ENCODE measurements at regions not wholly inside any gene's neighbourhood (a gene's known extent, or its start where the extent isn't known, plus 50 kb on each side); places are given as distances from the start of the nearest gene placed in this dataset.

GRCh38 chr10:118918116-118918515 lies 111.4 kb upstream of the NANOS1 start:
- TF ChIP-seq CTCF (IDR thresholded peaks at IDR 0.05; ENCODE audit: unreplicated experiment) = no peak
- Mint-ChIP-seq H3K27me3 (peaks cover 10% of the 10 kb centered on the region), H3K9me3 (ENCODE audit: low read depth) (no peaks in the 10 kb centered on the region), H3K27ac (no peak overlapping the region), H3K4me1 (ENCODE audit: low read depth) (peaks cover 10% of the 10 kb centered on the region), H3K4me3 (ENCODE audit: low read depth) (no peak overlapping the region), H3K36me3 (ENCODE audit: insufficient read depth) (no peaks in the 10 kb centered on the region)
- DNase-seq (ENCODE audit: low spot score, unreplicated experiment) = no peak

DNA sequence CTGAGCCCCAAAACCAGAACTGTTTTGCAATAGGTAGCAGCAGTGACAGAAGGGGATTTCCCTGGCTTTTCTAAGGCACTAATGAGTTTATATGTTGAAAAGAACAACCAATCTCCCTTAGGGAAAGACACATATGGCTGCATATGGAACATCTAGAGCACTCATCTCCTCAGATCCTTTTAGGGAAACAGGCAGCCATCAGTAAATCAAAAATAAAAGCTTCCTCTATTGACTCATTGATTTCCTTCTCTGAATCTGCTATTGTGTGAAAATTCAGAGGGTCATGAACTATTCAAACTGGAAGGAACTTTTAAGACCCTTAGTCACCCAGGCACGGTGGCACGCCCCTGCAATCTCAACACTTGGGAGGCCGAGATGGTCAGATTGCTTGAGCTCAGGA lies 110.9 kb upstream of the NANOS1 start:
- Mint-ChIP-seq H3K9me3 (ENCODE audit: low read depth) (no peaks in the 10 kb centered on the region), H3K27ac (no peak overlapping the region), H3K36me3 (ENCODE audit: insufficient read depth) (no peaks in the 10 kb centered on the region), H3K4me1 (ENCODE audit: low read depth) (peaks cover 10% of the 10 kb centered on the region), H3K4me3 (ENCODE audit: low read depth) (no peak overlapping the region), H3K27me3 (peaks cover 10% of the 10 kb centered on the region)
- DNase-seq (ENCODE audit: low spot score, unreplicated experiment) = no peak
- no peak for TF ChIP-seq CTCF (IDR thresholded peaks at IDR 0.05; ENCODE audit: unreplicated experiment)

DNA sequence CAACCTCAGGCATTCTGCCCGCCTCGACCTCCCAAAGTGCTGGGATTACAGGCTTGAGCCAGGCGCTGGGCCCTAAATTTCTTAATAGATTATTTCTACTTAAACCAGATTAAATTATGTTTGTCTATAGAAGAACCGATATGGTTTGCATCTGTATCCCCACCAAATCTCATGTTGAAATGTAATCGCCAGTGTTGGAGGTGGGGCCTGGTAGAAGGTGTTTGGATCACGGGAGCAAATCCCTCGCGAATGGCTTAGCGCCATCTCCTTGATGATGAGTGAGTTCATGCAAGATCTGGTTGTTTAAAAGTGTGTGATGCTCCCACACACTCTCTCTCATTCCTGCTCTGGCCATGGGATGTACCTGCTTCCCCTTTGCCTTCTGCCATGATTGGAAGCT lies 109.3 kb upstream of the NANOS1 start:
- no peak overlapping the region for H3K27ac Mint-ChIP-seq
- H3K4me3 Mint-ChIP-seq (ENCODE audit: low read depth) = no peak overlapping the region

DNA sequence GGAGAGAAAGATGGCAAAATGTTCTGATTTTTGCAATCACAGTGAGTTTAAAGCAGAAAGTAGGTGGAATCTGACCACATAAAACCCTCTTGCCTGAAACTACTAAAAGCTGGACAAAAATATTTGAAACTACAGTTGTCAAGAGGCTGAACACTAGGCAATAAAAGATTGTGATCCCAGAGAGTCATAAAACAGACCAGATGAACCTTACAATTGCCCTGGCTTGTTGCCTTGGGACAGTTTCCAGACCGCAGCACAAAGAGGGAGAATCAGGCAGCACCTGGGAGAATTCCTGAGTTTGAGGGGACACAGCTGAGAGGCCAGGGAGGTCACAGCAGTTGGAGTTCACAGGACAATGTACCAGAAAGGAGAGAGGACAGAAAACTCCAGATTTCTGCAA lies 107.3 kb upstream of the NANOS1 start:
- H3K9me3 Mint-ChIP-seq (ENCODE audit: low read depth) = no peaks in the 10 kb centered on the region
- H3K4me1 Mint-ChIP-seq (ENCODE audit: low read depth) = peaks cover 10% of the 10 kb centered on the region
- DNase-seq (ENCODE audit: low spot score, unreplicated experiment) = no peak
- peaks cover 5% of the 10 kb centered on the region for H3K27me3 Mint-ChIP-seq
- no peak overlapping the region for H3K27ac Mint-ChIP-seq
- H3K4me3 Mint-ChIP-seq (ENCODE audit: low read depth) = no peak overlapping the region
- TF ChIP-seq CTCF (IDR thresholded peaks at IDR 0.05; ENCODE audit: unreplicated experiment) = no peak
- no peaks in the 10 kb centered on the region for H3K36me3 Mint-ChIP-seq (ENCODE audit: insufficient read depth)

More for the DNA sequence above, 109.3 kb upstream of the NANOS1 start:
- DNase-seq (ENCODE audit: low spot score, unreplicated experiment) = no peak
- Mint-ChIP-seq H3K9me3 (ENCODE audit: low read depth) (no peaks in the 10 kb centered on the region), H3K4me1 (ENCODE audit: low read depth) (peaks cover 10% of the 10 kb centered on the region), H3K27me3 (peaks cover 7% of the 10 kb centered on the region), H3K36me3 (ENCODE audit: insufficient read depth) (no peaks in the 10 kb centered on the region)
- no peak for TF ChIP-seq CTCF (IDR thresholded peaks at IDR 0.05; ENCODE audit: unreplicated experiment)

DNA sequence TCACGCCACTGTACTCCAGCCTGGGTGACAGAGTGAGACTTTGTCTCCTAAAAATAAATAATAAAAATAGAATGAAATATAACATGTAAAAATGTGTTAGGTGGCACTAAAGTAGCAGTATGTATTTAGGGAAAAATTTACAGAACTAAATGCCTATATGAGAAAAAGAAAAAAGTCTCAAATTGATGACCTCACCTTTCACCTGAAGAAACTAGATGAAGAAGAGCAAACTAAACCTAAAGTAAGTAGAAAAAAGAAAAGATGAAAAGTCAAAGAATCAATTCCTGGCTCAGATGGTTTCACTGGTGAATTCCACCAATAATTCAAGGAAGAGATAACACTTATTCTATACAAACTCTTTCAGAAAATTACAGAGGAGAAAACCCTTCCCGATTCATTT lies 106.5 kb upstream of the NANOS1 start:
- Mint-ChIP-seq H3K36me3 (ENCODE audit: insufficient read depth) (no peaks in the 10 kb centered on the region), H3K4me3 (ENCODE audit: low read depth) (no peak overlapping the region)
- no peak for DNase-seq (ENCODE audit: low spot score, unreplicated experiment)

More for the DNA sequence above, 106.5 kb upstream of the NANOS1 start:
- H3K27me3 Mint-ChIP-seq = peaks cover 5% of the 10 kb centered on the region
- H3K9me3 Mint-ChIP-seq (ENCODE audit: low read depth) = no peaks in the 10 kb centered on the region
- H3K27ac Mint-ChIP-seq = no peak overlapping the region
- peaks cover 10% of the 10 kb centered on the region for H3K4me1 Mint-ChIP-seq (ENCODE audit: low read depth)
- no peak for TF ChIP-seq CTCF (IDR thresholded peaks at IDR 0.05; ENCODE audit: unreplicated experiment)

All from progenitor cell of endocrine pancreas (in vitro differentiated cells).